MM.1S (cell line): ENCODE measurements at regions not wholly inside any gene's neighbourhood (a gene's known extent, or its start where the extent isn't known, plus 50 kb on each side); places are given as distances from the start of the nearest gene placed in this dataset.

Source experiments
- DNase-seq: peaks from one replicate; pipeline ENCODE4 v3.0.0-alpha.2; 2015
- H2AFZ ChIP-seq: fragments of 300-600 bp; sonication (generic); 2 replicates; pipeline ENCODE4 v1.6.0; 2016; ENCODE audit warnings: antibody characterized with exemption, low read length
- H3F3A ChIP-seq: fragments of 300-600 bp; sonication (generic); 2 replicates; pipeline ENCODE4 v1.6.1; 2016; ENCODE audit warnings: mild to moderate bottlenecking, antibody characterized with exemption, low read length, moderate library complexity, mixed read lengths; ENCODE audit not compliant: insufficient read depth
- H3K27ac ChIP-seq: fragments of 300-600 bp; sonication (generic); 2 replicates; pipeline ENCODE4 v1.5.1; 2016; ENCODE audit warnings: mild to moderate bottlenecking, low read length
- H3K27me3 ChIP-seq: fragments of 300-600 bp; sonication (generic); replicated peaks from 2 replicates; pipeline ENCODE4 v1.6.0; 2016; ENCODE audit warnings: low read length; ENCODE audit not compliant: insufficient read depth
- H3K36me3 ChIP-seq: fragments of 300-600 bp; sonication (generic); replicated peaks from 2 replicates; pipeline ENCODE4 v1.6.1; 2016; ENCODE audit warnings: mild to moderate bottlenecking, low read length, mixed read lengths; ENCODE audit not compliant: insufficient read depth
- H3K4me1 ChIP-seq: fragments of 300-600 bp; sonication (generic); 2 replicates; pipeline ENCODE4 v1.6.1; 2016; ENCODE audit warnings: low read length, mixed read lengths
- H3K4me2 ChIP-seq: fragments of 300-600 bp; sonication (generic); 2 replicates; pipeline ENCODE4 v1.6.0; 2016; ENCODE audit warnings: low read depth, low read length
- H3K4me3 ChIP-seq: fragments of 300-600 bp; sonication (generic); 2 replicates; pipeline ENCODE4 v1.5.1; 2016; ENCODE audit warnings: low read length, mixed read lengths
- H3K79me2 ChIP-seq: fragments of 300-600 bp; sonication (generic); 2 replicates; pipeline ENCODE4 v1.6.1; 2016; ENCODE audit warnings: mixed run types, low read length, mixed read lengths
- H3K9ac ChIP-seq: fragments of 300-600 bp; sonication (generic); 2 replicates; pipeline ENCODE4 v1.6.1; 2016; ENCODE audit warnings: low read length, mixed read lengths
- H3K9me2 ChIP-seq: fragments of 300-600 bp; sonication (generic); replicated peaks from 2 replicates; pipeline ENCODE4 v1.6.1; 2016; ENCODE audit warnings: mild to moderate bottlenecking, low read length, mixed read lengths; ENCODE audit not compliant: insufficient read depth
- H3K9me3 ChIP-seq: fragments of 300-600 bp; sonication (generic); replicated peaks from 2 replicates; pipeline ENCODE4 v1.6.1; 2016; ENCODE audit warnings: mild to moderate bottlenecking, low read length, mixed read lengths; ENCODE audit not compliant: insufficient read depth
- H4K20me1 ChIP-seq: fragments of 300-600 bp; sonication (generic); 2 replicates; pipeline ENCODE4 v1.6.1; 2016; ENCODE audit warnings: mild to moderate bottlenecking, low read length, moderate library complexity, mixed read lengths; ENCODE audit not compliant: insufficient read depth
- EZH2 ChIP-seq: fragments of 300-600 bp; sonication (generic); optimal IDR thresholded peaks from 2 replicates; pipeline ENCODE3; 2017; ENCODE audit warnings: low read depth, mild to moderate bottlenecking, antibody characterized with exemption, low read length, mixed read lengths
- EZH2phosphoT487 ChIP-seq: fragments of 300-600 bp; sonication (generic); IDR thresholded peaks from 2 replicates; pipeline ENCODE4 v1.6.1; 2018; ENCODE audit warnings: antibody characterized with exemption, low read length
- TF ChIP-seq, protein P1 (sequence below): fragments of 300-600 bp; sonication (generic); IDR thresholded peaks from 2 replicates; pipeline ENCODE4 v1.5.1; 2016; ENCODE audit warnings: antibody characterized with exemption, low read length, mixed read lengths

- Histone ChIP-seq H3K4me1 (no peaks in the 10 kb centered on the region), H3K27ac (no peak overlapping the region), H3K36me3 (no peaks in the 10 kb centered on the region), H3K27me3 (no peaks in the 10 kb centered on the region), H3K9ac (no peak overlapping the region), H3K4me3 (no peak overlapping the region), H3F3A (no peaks in the 10 kb centered on the region), H3K9me2 (no peaks in the 10 kb centered on the region), H3K79me2 (no peaks in the 10 kb centered on the region), H4K20me1 (no peaks in the 10 kb centered on the region), H2AFZ (no peak overlapping the region), H3K9me3 (no peaks in the 10 kb centered on the region), H3K4me2 (no peak overlapping the region)
- DNase-seq, result no peak
- TF ChIP-seq EZH2, result no peak
- TF ChIP-seq EZH2phosphoT487, result no peak
- TF ChIP-seq, protein P1, sequence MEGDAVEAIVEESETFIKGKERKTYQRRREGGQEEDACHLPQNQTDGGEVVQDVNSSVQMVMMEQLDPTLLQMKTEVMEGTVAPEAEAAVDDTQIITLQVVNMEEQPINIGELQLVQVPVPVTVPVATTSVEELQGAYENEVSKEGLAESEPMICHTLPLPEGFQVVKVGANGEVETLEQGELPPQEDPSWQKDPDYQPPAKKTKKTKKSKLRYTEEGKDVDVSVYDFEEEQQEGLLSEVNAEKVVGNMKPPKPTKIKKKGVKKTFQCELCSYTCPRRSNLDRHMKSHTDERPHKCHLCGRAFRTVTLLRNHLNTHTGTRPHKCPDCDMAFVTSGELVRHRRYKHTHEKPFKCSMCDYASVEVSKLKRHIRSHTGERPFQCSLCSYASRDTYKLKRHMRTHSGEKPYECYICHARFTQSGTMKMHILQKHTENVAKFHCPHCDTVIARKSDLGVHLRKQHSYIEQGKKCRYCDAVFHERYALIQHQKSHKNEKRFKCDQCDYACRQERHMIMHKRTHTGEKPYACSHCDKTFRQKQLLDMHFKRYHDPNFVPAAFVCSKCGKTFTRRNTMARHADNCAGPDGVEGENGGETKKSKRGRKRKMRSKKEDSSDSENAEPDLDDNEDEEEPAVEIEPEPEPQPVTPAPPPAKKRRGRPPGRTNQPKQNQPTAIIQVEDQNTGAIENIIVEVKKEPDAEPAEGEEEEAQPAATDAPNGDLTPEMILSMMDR, result no peak
Observed at GRCh38 chr3:188091746-188092145, 62.2 kb upstream of the LPP start.

- no peaks in the 10 kb centered on the region for H3K36me3 ChIP-seq
- no peaks in the 10 kb centered on the region for H4K20me1 ChIP-seq
- no peaks in the 10 kb centered on the region for H3K9me2 ChIP-seq
- TF ChIP-seq, protein P1, result no peak
- TF ChIP-seq EZH2phosphoT487, result no peak
- H3K27ac ChIP-seq, result no peak overlapping the region
- H3F3A ChIP-seq, result no peaks in the 10 kb centered on the region
- H3K27me3 ChIP-seq, result no peaks in the 10 kb centered on the region
- no peaks in the 10 kb centered on the region for H3K9me3 ChIP-seq
- no peak overlapping the region for H2AFZ ChIP-seq
- H3K4me1 ChIP-seq, result no peaks in the 10 kb centered on the region
- H3K79me2 ChIP-seq, result no peaks in the 10 kb centered on the region
- no peak overlapping the region for H3K4me2 ChIP-seq
- no peak overlapping the region for H3K4me3 ChIP-seq
- no peak overlapping the region for H3K9ac ChIP-seq
- peak; percentile 2 for DNase-seq
Observed at GRCh38 chr3:188092648-188093047, 61.3 kb upstream of the LPP start.

DNA sequence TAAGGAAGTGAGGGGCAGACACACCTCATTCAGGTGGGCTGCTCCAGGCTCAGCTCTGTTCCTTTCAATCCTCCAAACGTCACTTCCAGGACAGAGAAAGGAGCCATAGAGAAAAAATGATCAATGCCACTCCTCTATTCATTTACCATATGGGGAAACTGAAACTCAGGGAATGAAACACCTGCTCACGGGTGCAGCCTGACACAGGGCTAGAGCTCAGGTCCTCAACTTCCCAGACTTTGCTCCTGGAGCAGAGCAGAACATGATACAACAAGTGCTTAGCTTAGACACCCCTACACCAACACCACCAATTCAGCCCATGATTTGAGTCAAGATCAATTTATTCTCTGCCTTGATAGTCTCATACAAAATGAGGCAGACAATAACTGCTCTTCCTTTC, 58.5 kb upstream of the LPP start:
- Histone ChIP-seq H3K27me3 (no peaks in the 10 kb centered on the region), H3K4me1 (no peaks in the 10 kb centered on the region), H3K27ac (no peak overlapping the region), H4K20me1 (no peaks in the 10 kb centered on the region), H3K79me2 (no peaks in the 10 kb centered on the region), H2AFZ (no peak overlapping the region), H3K9me3 (no peaks in the 10 kb centered on the region), H3K9me2 (no peaks in the 10 kb centered on the region), H3F3A (no peaks in the 10 kb centered on the region), H3K36me3 (no peaks in the 10 kb centered on the region), H3K4me3 (no peak overlapping the region), H3K4me2 (no peak overlapping the region), H3K9ac (no peak overlapping the region)
- no peak for TF ChIP-seq EZH2
- TF ChIP-seq EZH2phosphoT487, result no peak
- TF ChIP-seq, protein P1, result no peak
- no peak for DNase-seq

DNA sequence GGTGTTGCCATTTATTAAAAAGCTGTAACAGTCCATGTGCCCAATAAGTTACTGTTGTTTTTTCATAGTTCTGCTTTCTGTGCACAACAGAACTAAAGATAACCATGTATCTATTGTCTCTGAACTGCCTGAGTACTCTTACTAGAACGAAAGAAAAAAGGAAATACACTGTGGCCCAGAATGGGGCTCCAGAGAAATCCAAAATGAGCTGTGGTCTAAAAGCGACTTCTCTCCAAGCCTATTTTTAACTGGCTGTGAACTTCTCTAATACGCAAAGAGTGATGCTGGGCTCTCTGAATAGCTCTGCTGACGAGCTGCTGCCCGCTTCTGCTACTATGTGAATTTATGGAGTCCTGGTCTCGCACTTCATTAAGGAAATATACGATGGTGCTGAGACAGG, 56.2 kb upstream of the LPP start:
- Histone ChIP-seq H3K9ac (no peak overlapping the region), H3K4me2 (no peak overlapping the region), H3K9me3 (no peaks in the 10 kb centered on the region), H3K27me3 (no peaks in the 10 kb centered on the region), H3K4me1 (no peaks in the 10 kb centered on the region), H3K36me3 (no peaks in the 10 kb centered on the region), H4K20me1 (no peaks in the 10 kb centered on the region), H3K4me3 (no peak overlapping the region), H3K79me2 (no peaks in the 10 kb centered on the region), H2AFZ (no peak overlapping the region), H3K9me2 (no peaks in the 10 kb centered on the region), H3F3A (no peaks in the 10 kb centered on the region), H3K27ac (no peak overlapping the region)
- TF ChIP-seq, protein P1, result no peak
- TF ChIP-seq EZH2phosphoT487 (no peak), EZH2 (no peak)
- DNase-seq, result no peak
